ENCODE measurements at regions not wholly inside any gene's neighbourhood (a gene's known extent, or its start where the extent isn't known, plus 50 kb on each side); places are given as distances from the start of the nearest gene placed in this dataset.
A peak's percentile ranks its signal among the peaks of the same experiment; 100 is the strongest.

DNA sequence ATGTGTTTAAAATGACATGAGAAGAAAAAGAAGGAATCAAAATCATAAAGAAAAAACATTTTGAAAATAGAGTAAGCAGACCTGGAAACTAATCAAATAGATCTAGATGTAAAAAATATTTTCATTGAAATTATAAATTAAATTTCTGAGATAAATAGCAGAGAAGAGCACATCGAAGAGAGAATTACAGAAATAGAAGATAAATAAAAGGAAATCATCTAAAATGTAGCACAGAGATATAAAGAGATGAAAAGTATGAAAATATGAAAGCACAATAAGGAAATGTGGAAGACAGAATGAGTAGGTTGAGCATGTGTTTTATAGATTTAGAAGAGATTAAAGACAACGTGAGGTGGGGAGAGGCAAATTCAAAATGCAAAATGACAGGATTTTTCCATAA lies 130.9 kb upstream of the SEC14L1 start:
- TF ChIP-seq TAF1 (IDR thresholded peaks at IDR 0.05; ENCODE audit: borderline replicate concordance, insufficient read depth, low read length) (no peak), SIN3A (IDR thresholded peaks at IDR 0.05; ENCODE audit: borderline replicate concordance, insufficient read depth, low read length) (no peak), FOXP2 (optimal IDR thresholded peaks at IDR 0.05; ENCODE audit: borderline replicate concordance, extremely low read depth, extremely low read length, insufficient read depth) (no peak), POLR2AphosphoS5 (IDR thresholded peaks at IDR 0.05; ENCODE audit: low read depth, low read length) (no peak)

DNA sequence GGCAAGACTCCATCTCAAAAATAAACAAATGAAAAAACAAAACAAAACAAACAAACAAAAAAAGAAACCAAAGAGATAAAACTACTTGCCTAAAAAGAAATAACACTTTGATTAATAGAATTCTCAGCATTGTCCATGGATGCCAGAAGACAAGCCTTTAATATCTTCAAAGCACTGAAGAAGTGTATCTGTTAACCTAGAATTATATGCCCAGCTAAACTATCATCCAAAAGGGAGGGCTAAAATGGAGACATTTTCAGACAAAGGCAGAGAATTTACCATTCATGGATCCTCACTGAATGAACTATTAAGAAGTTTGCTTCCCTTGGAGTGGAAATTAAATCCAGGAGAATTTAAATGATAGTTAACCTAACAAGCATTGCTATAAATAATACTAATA lies 130.1 kb upstream of the SEC14L1 start:
- no peak for TF ChIP-seq POLR2AphosphoS5 (IDR thresholded peaks at IDR 0.05; ENCODE audit: low read depth, low read length)
- no peak for TF ChIP-seq FOXP2 (optimal IDR thresholded peaks at IDR 0.05; ENCODE audit: borderline replicate concordance, extremely low read depth, extremely low read length, insufficient read depth)
- no peak for TF ChIP-seq TAF1 (IDR thresholded peaks at IDR 0.05; ENCODE audit: borderline replicate concordance, insufficient read depth, low read length)
- TF ChIP-seq, protein P1, sequence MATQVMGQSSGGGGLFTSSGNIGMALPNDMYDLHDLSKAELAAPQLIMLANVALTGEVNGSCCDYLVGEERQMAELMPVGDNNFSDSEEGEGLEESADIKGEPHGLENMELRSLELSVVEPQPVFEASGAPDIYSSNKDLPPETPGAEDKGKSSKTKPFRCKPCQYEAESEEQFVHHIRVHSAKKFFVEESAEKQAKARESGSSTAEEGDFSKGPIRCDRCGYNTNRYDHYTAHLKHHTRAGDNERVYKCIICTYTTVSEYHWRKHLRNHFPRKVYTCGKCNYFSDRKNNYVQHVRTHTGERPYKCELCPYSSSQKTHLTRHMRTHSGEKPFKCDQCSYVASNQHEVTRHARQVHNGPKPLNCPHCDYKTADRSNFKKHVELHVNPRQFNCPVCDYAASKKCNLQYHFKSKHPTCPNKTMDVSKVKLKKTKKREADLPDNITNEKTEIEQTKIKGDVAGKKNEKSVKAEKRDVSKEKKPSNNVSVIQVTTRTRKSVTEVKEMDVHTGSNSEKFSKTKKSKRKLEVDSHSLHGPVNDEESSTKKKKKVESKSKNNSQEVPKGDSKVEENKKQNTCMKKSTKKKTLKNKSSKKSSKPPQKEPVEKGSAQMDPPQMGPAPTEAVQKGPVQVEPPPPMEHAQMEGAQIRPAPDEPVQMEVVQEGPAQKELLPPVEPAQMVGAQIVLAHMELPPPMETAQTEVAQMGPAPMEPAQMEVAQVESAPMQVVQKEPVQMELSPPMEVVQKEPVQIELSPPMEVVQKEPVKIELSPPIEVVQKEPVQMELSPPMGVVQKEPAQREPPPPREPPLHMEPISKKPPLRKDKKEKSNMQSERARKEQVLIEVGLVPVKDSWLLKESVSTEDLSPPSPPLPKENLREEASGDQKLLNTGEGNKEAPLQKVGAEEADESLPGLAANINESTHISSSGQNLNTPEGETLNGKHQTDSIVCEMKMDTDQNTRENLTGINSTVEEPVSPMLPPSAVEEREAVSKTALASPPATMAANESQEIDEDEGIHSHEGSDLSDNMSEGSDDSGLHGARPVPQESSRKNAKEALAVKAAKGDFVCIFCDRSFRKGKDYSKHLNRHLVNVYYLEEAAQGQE (IDR thresholded peaks at IDR 0.05; ENCODE audit: insufficient read depth in 1 of 2, low read depth in 2 of 2, low read length in 2 of 2) = no peak
- no peak for TF ChIP-seq SIN3A (IDR thresholded peaks at IDR 0.05; ENCODE audit: borderline replicate concordance, insufficient read depth, low read length)

DNA sequence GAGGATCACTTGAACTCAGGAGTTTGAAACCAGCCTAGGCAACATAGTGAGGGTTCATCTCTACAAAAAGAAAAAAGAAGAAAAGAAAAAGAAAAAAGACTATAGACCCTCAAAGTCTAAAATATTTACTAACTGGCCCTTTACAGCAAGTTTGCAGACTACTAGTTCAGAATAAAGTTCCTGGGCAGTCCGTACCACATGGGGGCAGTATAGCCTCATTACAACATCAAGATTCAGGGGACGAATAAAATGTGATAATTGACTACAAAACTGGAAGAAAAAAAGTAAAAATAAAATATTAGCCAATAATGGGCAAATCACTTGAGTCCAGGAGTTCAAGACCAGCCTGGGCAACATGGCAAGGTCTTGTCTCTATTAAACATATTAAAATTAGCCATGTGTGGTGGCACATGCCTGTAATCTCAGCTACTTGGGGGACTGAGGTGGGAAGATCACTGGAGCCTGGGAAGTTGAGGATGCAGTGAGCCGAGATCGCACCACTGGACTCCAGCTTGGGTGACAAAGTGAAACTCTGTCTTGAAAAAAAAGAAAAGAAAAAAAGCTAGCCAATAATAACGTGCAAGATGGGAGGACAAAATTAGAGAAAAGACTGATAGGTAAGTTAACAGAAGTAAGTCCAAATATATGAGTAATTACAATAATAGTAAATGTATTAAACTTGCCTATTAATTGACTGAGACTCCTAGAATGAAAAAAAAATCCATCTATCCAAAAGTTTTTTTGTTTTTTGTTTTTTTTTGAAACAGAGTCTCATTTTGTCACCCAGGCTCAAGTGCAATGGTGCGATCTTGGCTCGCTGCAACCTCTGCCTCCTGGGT lies 129.4 kb upstream of the SEC14L1 start:
- TF ChIP-seq TAF1 (IDR thresholded peaks at IDR 0.05; ENCODE audit: borderline replicate concordance, insufficient read depth, low read length) = no peak
- TF ChIP-seq SIN3A (IDR thresholded peaks at IDR 0.05; ENCODE audit: borderline replicate concordance, insufficient read depth, low read length) = no peak
- TF ChIP-seq, protein P1 (IDR thresholded peaks at IDR 0.05; ENCODE audit: insufficient read depth in 1 of 2, low read depth in 2 of 2, low read length in 2 of 2) = no peak
- TF ChIP-seq POLR2AphosphoS5 (IDR thresholded peaks at IDR 0.05; ENCODE audit: low read depth, low read length) = no peak
- TF ChIP-seq FOXP2 (optimal IDR thresholded peaks at IDR 0.05; ENCODE audit: borderline replicate concordance, extremely low read depth, extremely low read length, insufficient read depth) = no peak

DNA sequence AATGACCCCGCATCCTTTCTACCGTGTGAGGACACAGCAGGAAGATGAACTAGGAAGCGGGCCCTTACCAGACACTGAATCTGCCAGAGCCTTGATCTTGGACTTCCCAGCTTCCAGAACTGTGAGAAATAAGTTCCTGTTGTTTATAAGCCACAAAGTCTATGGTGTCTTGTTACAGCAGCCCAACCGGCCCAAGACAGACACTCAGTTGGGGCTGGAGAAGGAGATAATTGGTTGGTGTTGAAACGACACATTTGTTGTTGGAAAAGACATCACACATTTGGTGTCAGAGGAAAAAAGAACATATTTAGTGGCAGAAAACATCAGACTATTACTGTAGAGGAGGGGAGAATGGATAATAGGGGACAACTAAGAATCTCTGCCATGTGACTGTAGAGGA lies 122.3 kb upstream of the SEC14L1 start:
- no peak for TF ChIP-seq SIN3A (IDR thresholded peaks at IDR 0.05; ENCODE audit: borderline replicate concordance, insufficient read depth, low read length)
- no peak for TF ChIP-seq POLR2AphosphoS5 (IDR thresholded peaks at IDR 0.05; ENCODE audit: low read depth, low read length)

DNA sequence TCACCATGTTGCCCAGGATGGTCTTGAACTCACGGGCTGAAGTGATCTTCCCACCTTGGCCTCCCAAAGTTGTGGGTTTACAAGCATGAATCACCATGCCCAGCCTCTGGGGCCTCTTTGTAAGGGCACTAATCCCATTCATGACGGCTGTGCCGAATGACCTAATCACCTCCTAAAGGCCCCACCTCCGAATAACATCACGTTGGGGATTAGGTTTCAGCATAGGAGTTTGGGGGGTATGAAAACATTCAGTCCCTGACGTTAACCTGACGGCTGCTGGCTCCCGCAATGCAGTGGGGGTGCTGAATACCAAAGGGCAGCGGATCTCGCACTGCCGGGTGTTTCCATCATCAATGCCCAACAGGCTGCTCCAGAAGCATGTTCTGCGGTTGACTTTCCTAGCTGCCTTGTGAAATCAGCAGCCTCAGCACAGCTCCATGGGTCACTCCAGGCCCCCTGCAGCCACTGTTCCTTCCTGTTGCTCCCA lies 120.8 kb upstream of the SEC14L1 start:
- TF ChIP-seq TAF1 (IDR thresholded peaks at IDR 0.05; ENCODE audit: borderline replicate concordance, insufficient read depth, low read length) = no peak

DNA sequence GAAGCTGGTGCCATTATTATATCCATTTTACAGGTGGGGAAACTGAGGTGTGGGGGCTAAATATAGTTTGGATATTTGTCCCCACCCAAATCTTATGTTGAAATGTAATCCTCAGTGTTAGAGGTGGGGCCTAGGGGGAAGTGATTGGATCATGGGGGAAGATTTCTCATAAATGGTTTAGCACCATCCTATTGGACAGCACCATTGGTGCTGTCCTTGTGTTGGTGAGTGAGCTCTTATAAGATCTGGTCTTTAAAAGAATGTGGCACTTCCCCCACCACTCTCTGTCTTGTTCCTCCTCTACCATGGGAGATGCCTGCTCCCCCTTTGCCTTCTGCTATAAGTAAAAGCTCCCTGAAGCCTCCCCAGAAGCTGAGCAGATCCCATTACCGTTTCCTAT lies 119.8 kb upstream of the SEC14L1 start:
- TF ChIP-seq FOXP2 (optimal IDR thresholded peaks at IDR 0.05; ENCODE audit: borderline replicate concordance, extremely low read depth, extremely low read length, insufficient read depth) (no peak), POLR2AphosphoS5 (IDR thresholded peaks at IDR 0.05; ENCODE audit: low read depth, low read length) (no peak), SIN3A (IDR thresholded peaks at IDR 0.05; ENCODE audit: borderline replicate concordance, insufficient read depth, low read length) (no peak), TAF1 (IDR thresholded peaks at IDR 0.05; ENCODE audit: borderline replicate concordance, insufficient read depth, low read length) (no peak)
- TF ChIP-seq, protein P1 (IDR thresholded peaks at IDR 0.05; ENCODE audit: insufficient read depth in 1 of 2, low read depth in 2 of 2, low read length in 2 of 2) = peak in 1 of 2 experiments; percentile 83; a peak in 2 of 4 replicates

All from PFSK-1 (cell line).